ENCODE measurements at regions not wholly inside any gene's neighbourhood (a gene's known extent, or its start where the extent isn't known, plus 50 kb on each side); places are given as distances from the start of the nearest gene placed in this dataset.

DNA sequence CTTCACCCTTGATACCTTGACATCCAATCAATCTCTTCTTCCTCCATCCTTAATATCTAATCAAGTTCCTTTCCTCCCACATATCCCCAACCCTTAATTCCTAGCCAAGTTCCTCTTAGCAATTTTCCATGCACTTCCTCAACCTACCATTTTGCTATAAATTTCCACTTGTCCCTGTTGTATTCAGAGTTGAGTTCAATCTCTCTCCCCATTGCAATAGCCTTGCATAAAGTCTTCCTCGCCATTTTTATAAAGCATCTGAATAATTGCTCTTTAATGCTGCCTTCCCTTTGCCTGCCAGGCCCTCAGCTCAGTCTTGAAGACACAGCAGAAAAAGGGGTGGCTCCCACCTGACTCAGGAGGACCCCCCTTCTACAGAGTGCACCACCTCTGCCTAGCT lies 390.3 kb downstream of the HHIPL2 start:
- no peak for DNase-seq

DNA sequence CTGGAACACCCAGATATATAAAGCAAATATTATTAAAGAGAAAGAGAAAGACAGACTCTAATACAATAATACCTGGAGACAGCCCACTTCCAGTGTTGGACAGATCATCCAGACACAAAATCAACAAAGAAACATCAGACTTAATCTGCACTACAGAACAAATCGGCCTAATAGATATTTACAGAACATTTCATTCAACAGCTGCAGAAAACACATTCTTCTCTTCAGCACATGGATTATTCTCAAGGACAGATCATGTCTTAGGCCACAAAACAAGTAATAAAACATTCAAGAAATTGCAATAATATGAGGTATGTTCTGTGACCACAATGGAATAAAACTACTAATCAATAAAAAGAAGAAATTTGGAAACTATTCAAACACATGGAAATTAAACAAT lies 398.3 kb upstream of the DUSP10 start:
- DNase-seq = no peak

- DNase-seq = no peak
Measured at GRCh38 chr1:222138095-222138494, 396.2 kb upstream of the DUSP10 start.

DNA sequence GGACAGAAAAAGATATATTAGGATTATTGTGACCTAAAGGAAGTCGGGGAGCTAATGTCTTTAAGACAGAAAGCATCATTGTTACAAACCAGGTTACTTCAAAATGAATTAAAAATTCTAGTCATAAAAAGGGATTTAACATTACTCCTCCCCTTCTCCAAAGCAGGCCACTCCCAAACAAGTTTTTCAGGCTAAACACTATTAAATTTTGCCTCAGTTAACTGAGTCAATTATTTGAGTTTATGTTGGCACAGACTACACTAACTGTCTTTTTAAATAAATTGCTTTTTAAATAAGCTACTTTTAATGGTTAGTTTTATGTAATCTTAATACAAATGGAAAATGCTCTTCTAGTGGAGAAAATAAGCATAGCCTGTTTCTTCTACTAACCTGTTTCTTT lies 395.0 kb upstream of the DUSP10 start:
- no peak for DNase-seq

GRCh38 chr1:222129041-222129440 lies 387.2 kb upstream of the DUSP10 start:
- DNase-seq = no peak

DNA sequence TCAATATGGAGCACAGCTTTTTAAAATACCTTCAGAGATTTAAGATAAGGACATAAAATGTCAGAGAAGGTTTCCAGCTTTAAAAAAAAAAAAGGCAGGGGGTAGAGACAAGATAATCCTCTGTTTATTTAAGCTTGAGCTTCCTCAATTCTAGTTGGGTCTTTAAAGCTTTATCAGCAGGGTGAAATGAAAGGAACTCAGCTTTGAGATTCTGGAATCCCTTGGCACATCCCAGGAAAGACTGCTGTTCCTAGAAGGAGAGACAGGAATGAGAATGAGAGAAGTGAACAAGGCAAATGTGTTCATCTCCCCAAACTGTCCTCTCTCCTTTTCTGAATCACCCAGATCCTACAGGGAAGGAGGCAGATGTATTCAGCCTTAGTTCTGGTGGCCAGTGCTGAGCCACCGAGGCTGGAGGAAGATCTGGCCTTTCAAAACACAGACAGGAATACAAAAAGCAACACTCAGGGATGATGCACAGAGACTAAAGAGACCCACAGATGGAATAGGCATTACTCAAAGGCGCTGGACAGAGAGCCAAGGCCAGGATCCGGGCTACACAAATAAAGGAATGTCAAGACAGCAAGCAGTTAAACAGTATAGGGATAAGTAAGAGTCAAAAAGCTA lies 385.8 kb upstream of the DUSP10 start:
- no peak for DNase-seq

- DNase-seq = no peak
Measured at GRCh38 chr1:222127096-222127495, 385.2 kb upstream of the DUSP10 start.

- DNase-seq = no peak
Measured at GRCh38 chr1:222126052-222126451, 384.2 kb upstream of the DUSP10 start.

GRCh38 chr1:222124602-222125001 lies 382.7 kb upstream of the DUSP10 start:
- no peak for DNase-seq

- no peak for DNase-seq
Measured at GRCh38 chr1:222123111-222123510, 381.2 kb upstream of the DUSP10 start.

GRCh38 chr1:222117809-222118208 lies 375.9 kb upstream of the DUSP10 start:
- no peak for DNase-seq

DNA sequence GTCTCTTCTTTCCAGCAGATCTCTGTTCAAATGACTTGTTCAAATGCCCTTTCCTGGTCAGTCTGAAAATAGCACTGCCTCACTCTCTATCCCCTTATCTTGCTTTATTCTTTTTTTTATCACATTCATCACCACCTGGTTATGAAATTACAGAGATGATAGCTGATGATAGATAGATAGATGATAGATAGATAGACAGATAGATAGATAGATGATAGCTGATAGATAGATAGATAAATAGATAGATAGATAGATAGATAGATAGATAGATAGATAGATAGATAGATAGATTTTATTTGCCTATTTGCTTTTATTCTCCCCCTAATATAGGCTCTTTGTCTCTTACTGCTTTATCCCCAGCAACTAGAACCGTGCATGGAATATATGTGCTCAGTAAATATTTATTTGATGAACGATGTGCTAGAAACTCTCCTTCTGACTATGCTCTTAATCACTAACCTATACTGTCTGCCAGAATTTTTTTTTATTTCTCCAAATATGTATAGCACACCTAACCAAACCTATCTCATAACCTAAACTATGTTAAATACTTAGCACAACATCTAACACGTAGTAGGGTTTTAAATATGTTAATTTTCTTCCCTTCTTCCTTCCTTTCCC lies 372.8 kb upstream of the DUSP10 start:
- DNase-seq = no peak

- DNase-seq = no peak
Measured at GRCh38 chr1:222109836-222110235, 367.9 kb upstream of the DUSP10 start.

DNA sequence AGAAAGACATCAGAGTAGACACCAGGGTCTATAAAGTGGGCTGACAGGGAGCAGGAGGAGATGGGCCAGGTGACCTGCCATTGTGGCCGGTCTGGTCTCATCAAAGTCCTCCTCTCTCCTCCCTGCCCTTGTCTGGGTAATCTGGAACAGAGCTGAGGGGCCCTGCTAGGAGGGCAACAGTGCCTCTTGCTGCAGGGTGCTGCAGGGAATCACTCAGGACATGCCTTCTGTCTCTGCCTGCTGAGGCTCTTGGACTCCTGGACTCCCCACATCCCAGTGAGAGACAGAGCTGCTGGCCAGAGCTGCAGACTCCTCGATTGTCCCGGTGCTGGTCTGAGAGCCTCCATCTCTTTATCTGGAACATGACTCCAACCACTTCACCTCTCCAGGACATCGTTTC lies 366.1 kb upstream of the DUSP10 start:
- no peak for DNase-seq

GRCh38 chr1:222107267-222107666 lies 365.4 kb upstream of the DUSP10 start:
- no peak for DNase-seq

DNA sequence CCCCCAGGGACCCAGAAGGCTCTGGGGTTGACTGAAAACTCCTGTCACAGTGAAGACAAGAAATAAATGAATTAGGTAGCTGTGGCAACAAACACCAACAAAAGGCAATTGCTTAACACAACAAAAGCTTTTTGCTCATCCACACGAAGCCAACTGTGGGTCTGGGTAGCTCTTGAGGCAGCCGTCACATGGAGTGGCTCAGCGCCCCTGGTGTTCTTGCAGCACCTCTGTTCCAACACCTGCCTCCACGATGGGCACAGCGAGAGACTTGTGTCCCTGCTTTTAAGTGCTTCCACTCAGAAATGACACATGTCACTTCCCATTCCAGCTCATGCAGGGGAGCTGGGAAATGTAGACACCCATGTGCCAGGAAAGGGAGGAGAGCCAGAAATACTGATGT lies 364.5 kb upstream of the DUSP10 start:
- no peak for DNase-seq

GRCh38 chr1:222105861-222106260 lies 364.0 kb upstream of the DUSP10 start:
- DNase-seq = no peak

GRCh38 chr1:222105393-222105737 lies 363.5 kb upstream of the DUSP10 start:
- no peak for DNase-seq

DNA sequence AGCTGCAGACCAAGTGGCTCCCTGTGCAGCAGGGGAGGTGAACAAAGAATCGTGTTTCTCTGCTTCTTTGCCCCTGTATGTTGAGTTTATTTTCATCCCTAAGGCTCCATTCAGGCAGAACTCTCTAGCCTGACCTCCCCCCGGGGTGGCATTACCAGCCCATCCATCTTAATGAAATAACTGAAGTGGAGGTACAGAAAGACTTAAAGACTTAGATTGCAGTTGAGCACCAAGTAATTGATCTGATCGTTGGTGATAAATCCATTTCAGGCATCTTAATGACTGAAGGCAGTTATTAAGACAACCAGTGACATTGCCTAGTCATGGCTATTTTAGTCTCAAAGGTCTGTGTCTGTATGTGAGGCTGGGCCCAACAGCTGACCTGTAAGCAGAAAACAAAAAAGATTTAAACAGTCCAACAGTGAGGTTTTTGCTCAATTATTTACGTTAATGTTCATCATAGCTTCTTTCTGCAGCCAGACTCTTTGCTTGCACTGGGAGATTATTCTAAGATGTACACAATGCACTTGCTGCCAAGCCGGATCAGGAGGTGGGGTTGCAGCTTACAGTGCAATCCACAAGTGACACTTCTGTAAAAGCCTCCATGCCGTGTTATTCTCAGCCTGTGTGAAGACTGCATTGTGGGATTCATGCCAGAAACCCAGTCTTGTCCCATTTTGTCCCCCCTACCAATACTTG lies 363.0 kb upstream of the DUSP10 start:
- DNase-seq = no peak

- DNase-seq = no peak
Measured at GRCh38 chr1:222104097-222104496, 362.2 kb upstream of the DUSP10 start.

- no peak for DNase-seq
Measured at GRCh38 chr1:222099746-222100145, 357.9 kb upstream of the DUSP10 start.

- no peak for DNase-seq
Measured at GRCh38 chr1:222098404-222098803, 356.5 kb upstream of the DUSP10 start.

DNA sequence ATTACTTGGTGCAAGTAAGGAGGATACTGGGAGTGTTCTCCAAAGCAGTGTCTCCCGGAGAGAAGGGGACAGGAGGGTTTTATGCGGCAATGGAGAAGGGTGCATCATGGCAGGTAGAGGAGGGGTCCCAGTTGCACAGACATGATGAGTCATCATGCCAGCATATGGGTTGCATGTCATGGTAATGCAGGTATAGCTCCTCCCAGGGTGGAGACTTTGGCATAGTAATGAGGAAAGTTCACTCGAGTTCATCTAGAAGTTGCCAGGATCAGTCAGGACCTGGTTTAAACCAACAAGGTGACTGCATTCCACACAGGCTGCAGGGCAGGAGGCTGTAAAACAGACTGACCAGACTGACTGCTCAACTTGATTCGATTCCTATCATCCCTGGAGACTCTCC lies 355.7 kb upstream of the DUSP10 start:
- DNase-seq = no peak

DNA sequence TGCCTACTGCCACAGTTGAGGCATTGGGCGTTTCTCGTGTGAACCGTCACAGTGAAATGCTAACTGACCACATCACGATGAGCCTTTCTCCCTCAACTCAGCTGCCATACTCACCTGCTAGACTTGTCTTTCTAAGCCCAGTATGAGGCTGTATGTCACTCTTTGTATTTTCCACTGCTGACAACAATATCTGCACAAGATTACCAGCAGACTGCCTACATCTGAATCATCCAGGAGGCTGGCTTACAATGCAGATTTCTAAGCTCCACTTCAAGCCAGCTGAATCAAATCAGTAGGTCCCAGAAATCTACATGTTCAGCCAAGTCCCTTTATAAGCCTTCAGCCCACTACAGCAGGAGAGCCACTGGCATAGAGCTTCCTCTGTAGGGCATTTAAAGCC lies 355.0 kb upstream of the DUSP10 start:
- DNase-seq = no peak

- no peak for DNase-seq
Measured at GRCh38 chr1:222096476-222096772, 354.5 kb upstream of the DUSP10 start.
